ENCODE measurements at regions not wholly inside any gene's neighbourhood (a gene's known extent, or its start where the extent isn't known, plus 50 kb on each side); places are given as distances from the start of the nearest gene placed in this dataset.
"Not testable (repeated sequence)": the region's sequence is repeated elsewhere in the genome, so short reads cannot be mapped to it uniquely, and the experiment has no call there.

- DNase-seq; ATAC-seq (ENCODE audit: low FRiP score in 2 of 2); H3K27me3 ChIP-seq; H3K4me3 ChIP-seq; H3K9me3 ChIP-seq; H3K27ac ChIP-seq; H3K36me3 ChIP-seq; H3K4me1 ChIP-seq: not testable (repeated sequence)
- peak in 3 of 6 experiments; percentile 21 to 51 (median 31) for TF ChIP-seq CTCF (IDR thresholded peaks at IDR 0.05)
- 86 to 95% methylated on average over 3 of the region's 6 CpGs for WGBS, 2 donors
Observed at GRCh38 chr11:67859513-67860161, 144.3 kb downstream of the UNC93B1 start.

GRCh38 chr11:67850747-67851146 lies 153.2 kb downstream of the UNC93B1 start:
- not testable (repeated sequence) for H3K27me3 ChIP-seq; H3K36me3 ChIP-seq; H3K4me3 ChIP-seq; DNase-seq; H3K9me3 ChIP-seq; ATAC-seq (ENCODE audit: low FRiP score in 2 of 2); H3K27ac ChIP-seq
- WGBS, 2 donors = 70 to 77% methylated on average over 3 to 7 of the region's 7 CpGs
- H3K4me1 ChIP-seq = peaks cover 0 to 12% (median 0%) of the 10 kb centered on the region in 4 donors

GRCh38 chr11:67849766-67850165 lies 154.1 kb downstream of the UNC93B1 start:
- Histone ChIP-seq H3K4me1 (peaks cover 0 to 12% (median 0%) of the 10 kb centered on the region in 4 donors), H3K27ac (peak overlapping the region; percentile 42 to 83 (median 60))
- DNase-seq; H3K4me3 ChIP-seq; ATAC-seq (ENCODE audit: low FRiP score in 2 of 2); H3K9me3 ChIP-seq; H3K27me3 ChIP-seq; H3K36me3 ChIP-seq: not testable (repeated sequence)
- 62 to 66% methylated on average over 7 of the region's 7 CpGs for WGBS, 2 donors

GRCh38 chr11:67847896-67848875 lies 155.7 kb downstream of the UNC93B1 start:
- DNase-seq = peak in 1 of 2 donors; percentile 50
- H3K4me3 ChIP-seq = peak overlapping the region in 3 of 4 donors; percentile 30 to 45 (median 41)
- not testable (repeated sequence) for ATAC-seq (ENCODE audit: low FRiP score in 2 of 2); H3K27me3 ChIP-seq; H3K36me3 ChIP-seq; H3K9me3 ChIP-seq
- H3K27ac ChIP-seq = peak overlapping the region; percentile 54 to 83 (median 80)
- WGBS, 2 donors = 51 to 53% methylated on average over 22 to 25 of the region's 25 CpGs
- TF ChIP-seq CTCF (IDR thresholded peaks at IDR 0.05) (peak in 2 of 6 experiments; percentile 12 to 25), POLR2AphosphoS5 (IDR thresholded peaks at IDR 0.05) (peak in 1 of 2 donors; percentile 53), POLR2A (IDR thresholded peaks at IDR 0.05) (peak in 2 of 4 donors; percentile 53 to 68)
- H3K4me1 ChIP-seq = peaks cover 0 to 12% (median 0%) of the 10 kb centered on the region in 4 donors

GRCh38 chr11:67846303-67846702 lies 157.6 kb downstream of the UNC93B1 start:
- H3K4me1 ChIP-seq = peaks cover 0 to 12% (median 0%) of the 10 kb centered on the region in 4 donors
- not testable (repeated sequence) for H3K27ac ChIP-seq; H3K27me3 ChIP-seq; H3K4me3 ChIP-seq; DNase-seq; H3K36me3 ChIP-seq; H3K9me3 ChIP-seq; ATAC-seq (ENCODE audit: low FRiP score in 2 of 2)
- 88 to 95% methylated on average over 3 of the region's 3 CpGs for whole genome bisulfite sequencing, 2 donors

GRCh38 chr11:67845296-67845695 lies 158.6 kb downstream of the UNC93B1 start:
- 5 to 26% methylated on average over 2 to 5 of the region's 5 CpGs for WGBS, 2 donors
- H3K36me3 ChIP-seq; DNase-seq; H3K4me3 ChIP-seq; H3K9me3 ChIP-seq; H3K27ac ChIP-seq; H3K27me3 ChIP-seq; ATAC-seq (ENCODE audit: low FRiP score in 2 of 2): not testable (repeated sequence)
- H3K4me1 ChIP-seq = peaks cover 0 to 12% (median 0%) of the 10 kb centered on the region in 4 donors

- not testable (repeated sequence) for H3K4me3 ChIP-seq; H3K36me3 ChIP-seq; DNase-seq; H3K27me3 ChIP-seq; H3K9me3 ChIP-seq; ATAC-seq (ENCODE audit: low FRiP score in 2 of 2); H3K27ac ChIP-seq; H3K4me1 ChIP-seq
- WGBS, 2 donors = 64 to 70% methylated on average over 7 of the region's 7 CpGs
Observed at GRCh38 chr11:67840599-67840998, 163.3 kb downstream of the UNC93B1 start.

- H3K27ac ChIP-seq; H3K9me3 ChIP-seq; H3K36me3 ChIP-seq; H3K27me3 ChIP-seq; ATAC-seq (ENCODE audit: low FRiP score in 2 of 2); DNase-seq; H3K4me3 ChIP-seq: not testable (repeated sequence)
- WGBS, 2 donors = 88 to 96% methylated on average over 6 to 7 of the region's 7 CpGs
- peaks cover 0 to 10% (median 4%) of the 10 kb centered on the region in 4 donors for H3K4me1 ChIP-seq
Observed at GRCh38 chr11:67830152-67830551, 155.7 kb upstream of the ALDH3B2 start.

GRCh38 chr11:67826951-67827296 lies 152.5 kb upstream of the ALDH3B2 start:
- H3K27ac ChIP-seq; ATAC-seq (ENCODE audit: low FRiP score in 2 of 2): not testable (repeated sequence)

More at GRCh38 chr11:67826951-67827296, 152.5 kb upstream of the ALDH3B2 start:
- DNase-seq, H3K27me3 ChIP-seq, H3K36me3 ChIP-seq, H3K9me3 ChIP-seq, H3K4me3 ChIP-seq: not testable (repeated sequence)
- 53 to 61% methylated on average over 4 of the region's 4 CpGs for WGBS, 2 donors
- peaks cover 0 to 10% (median 4%) of the 10 kb centered on the region in 4 donors for H3K4me1 ChIP-seq
